ENCODE measurements at regions not wholly inside any gene's neighbourhood (a gene's known extent, or its start where the extent isn't known, plus 50 kb on each side); places are given as distances from the start of the nearest gene placed in this dataset.
"Not testable (repeated sequence)": the region's sequence is repeated elsewhere in the genome, so short reads cannot be mapped to it uniquely, and the experiment has no call there.

- Histone ChIP-seq H3K36me3 (ENCODE audit: control insufficient read depth, insufficient read depth, low read length) (no peaks in the 10 kb centered on the region), H3K27me3 (replicated peaks; ENCODE audit: control insufficient read depth, insufficient read depth, low read length) (no peaks in the 10 kb centered on the region), H3K4me3 (replicated peaks; ENCODE audit: low read depth, low read length) (no peak overlapping the region)
- no peak for TF ChIP-seq CTCF (IDR thresholded peaks at IDR 0.05; ENCODE audit: insufficient read depth, low read length, poor library complexity, severe bottlenecking)
- no peak for DNase-seq (ENCODE audit: extremely low read depth, insufficient read length)
Measured at GRCh38 chr6:62993951-62994350, 217.3 kb upstream of the FKBP1C start.

- DNase-seq (ENCODE audit: extremely low read depth, insufficient read length), result no peak
- H3K4me3 ChIP-seq (replicated peaks; ENCODE audit: low read depth, low read length), result no peak overlapping the region
- no peaks in the 10 kb centered on the region for H3K36me3 ChIP-seq (ENCODE audit: control insufficient read depth, insufficient read depth, low read length)
- no peak for TF ChIP-seq CTCF (IDR thresholded peaks at IDR 0.05; ENCODE audit: insufficient read depth, low read length, poor library complexity, severe bottlenecking)
- no peaks in the 10 kb centered on the region for H3K27me3 ChIP-seq (replicated peaks; ENCODE audit: control insufficient read depth, insufficient read depth, low read length)
Measured at GRCh38 chr6:62998022-62998421, 213.2 kb upstream of the FKBP1C start.

GRCh38 chr6:62999242-62999641 lies 212.0 kb upstream of the FKBP1C start:
- not testable (repeated sequence) for H3K36me3 ChIP-seq (ENCODE audit: control insufficient read depth, insufficient read depth, low read length); H3K4me3 ChIP-seq (replicated peaks; ENCODE audit: low read depth, low read length); H3K27me3 ChIP-seq (replicated peaks; ENCODE audit: control insufficient read depth, insufficient read depth, low read length); DNase-seq (ENCODE audit: extremely low read depth, insufficient read length)

- Histone ChIP-seq H3K36me3 (ENCODE audit: control insufficient read depth, insufficient read depth, low read length) (no peaks in the 10 kb centered on the region), H3K4me3 (replicated peaks; ENCODE audit: low read depth, low read length) (no peak overlapping the region), H3K27me3 (replicated peaks; ENCODE audit: control insufficient read depth, insufficient read depth, low read length) (no peaks in the 10 kb centered on the region)
- TF ChIP-seq CTCF (IDR thresholded peaks at IDR 0.05; ENCODE audit: insufficient read depth, low read length, poor library complexity, severe bottlenecking), result no peak
- DNase-seq (ENCODE audit: extremely low read depth, insufficient read length), result no peak
Measured at GRCh38 chr6:62999796-63000195, 211.5 kb upstream of the FKBP1C start.

GRCh38 chr6:63006018-63006417 lies 205.3 kb upstream of the FKBP1C start:
- not testable (repeated sequence) for H3K4me3 ChIP-seq (replicated peaks; ENCODE audit: low read depth, low read length); H3K27me3 ChIP-seq (replicated peaks; ENCODE audit: control insufficient read depth, insufficient read depth, low read length); DNase-seq (ENCODE audit: extremely low read depth, insufficient read length); H3K36me3 ChIP-seq (ENCODE audit: control insufficient read depth, insufficient read depth, low read length)

GRCh38 chr6:63010962-63011361 lies 200.3 kb upstream of the FKBP1C start:
- not testable (repeated sequence) for DNase-seq (ENCODE audit: extremely low read depth, insufficient read length); H3K4me3 ChIP-seq (replicated peaks; ENCODE audit: low read depth, low read length); H3K27me3 ChIP-seq (replicated peaks; ENCODE audit: control insufficient read depth, insufficient read depth, low read length); H3K36me3 ChIP-seq (ENCODE audit: control insufficient read depth, insufficient read depth, low read length)

DNA sequence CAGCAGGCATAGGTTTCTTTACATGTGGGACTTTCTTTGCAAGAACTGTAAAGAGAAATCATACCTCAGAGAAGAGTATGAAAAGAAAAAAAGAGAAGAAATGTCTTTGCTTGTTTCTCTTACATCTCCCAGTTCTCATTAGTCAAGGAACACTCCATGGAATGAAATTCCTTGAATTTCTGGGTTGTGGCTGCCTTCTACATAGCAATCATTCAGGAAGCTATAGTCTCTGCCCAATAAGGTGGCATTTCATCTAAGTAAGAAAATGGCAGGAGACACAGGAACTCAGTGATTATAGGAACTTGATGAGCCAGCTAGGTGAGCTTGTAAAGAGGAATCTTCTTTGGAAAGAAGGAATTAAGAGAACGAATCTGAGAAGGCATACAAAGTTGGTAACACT lies 197.0 kb upstream of the FKBP1C start:
- H3K36me3 ChIP-seq (ENCODE audit: control insufficient read depth, insufficient read depth, low read length), result no peaks in the 10 kb centered on the region
- no peak for TF ChIP-seq CTCF (IDR thresholded peaks at IDR 0.05; ENCODE audit: insufficient read depth, low read length, poor library complexity, severe bottlenecking)

More for the DNA sequence above, 197.0 kb upstream of the FKBP1C start:
- DNase-seq (ENCODE audit: extremely low read depth, insufficient read length), result no peak
- Histone ChIP-seq H3K4me3 (replicated peaks; ENCODE audit: low read depth, low read length) (no peak overlapping the region), H3K27me3 (replicated peaks; ENCODE audit: control insufficient read depth, insufficient read depth, low read length) (no peaks in the 10 kb centered on the region)

All from GM06990 (cell line).